ENCODE measurements at regions not wholly inside any gene's neighbourhood (a gene's known extent, or its start where the extent isn't known, plus 50 kb on each side); places are given as distances from the start of the nearest gene placed in this dataset.

DNA sequence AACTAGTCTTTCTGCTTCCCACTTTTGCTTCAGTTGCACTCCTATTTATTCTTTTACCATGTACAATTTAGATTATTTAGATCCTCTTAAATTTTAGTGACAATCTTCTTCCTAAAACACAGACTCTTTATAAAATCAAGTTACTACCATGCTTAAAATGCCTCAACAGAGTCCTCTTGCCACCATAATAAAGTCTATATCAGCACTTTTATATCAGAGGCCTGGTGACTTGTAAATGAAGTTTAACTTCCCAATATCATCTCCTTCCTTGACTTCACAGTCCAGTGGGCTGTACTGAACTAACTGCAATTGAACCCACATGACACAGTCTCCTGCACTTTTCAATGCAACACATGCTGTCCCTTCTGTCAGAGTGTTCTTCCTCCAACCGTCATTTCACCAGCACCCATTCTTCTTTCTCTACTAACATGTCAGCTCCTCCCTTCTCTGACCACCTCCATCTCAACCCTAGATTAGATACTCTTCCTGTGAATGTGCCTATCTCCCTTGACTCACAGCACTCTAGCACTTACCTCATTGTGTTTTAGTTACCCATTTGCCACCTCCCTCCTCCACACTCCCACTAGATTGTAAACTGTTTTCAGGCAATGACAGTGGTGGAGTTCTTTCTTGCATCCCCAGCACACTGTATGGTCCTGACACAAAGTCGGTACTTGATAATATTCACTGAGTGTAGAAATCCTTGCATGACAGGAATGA is 414.9 kb downstream of the SATB2 start:
- TF ChIP-seq RAD21 (IDR thresholded peaks at IDR 0.05) (no peak), EGR1 (IDR thresholded peaks at IDR 0.05; ENCODE audit: low read depth in 2 of 2) (no peak), YY1 (IDR thresholded peaks at IDR 0.05) (no peak), JUND (IDR thresholded peaks at IDR 0.05) (no peak), SP1 (IDR thresholded peaks at IDR 0.05) (no peak)
- TF ChIP-seq, protein P1, sequence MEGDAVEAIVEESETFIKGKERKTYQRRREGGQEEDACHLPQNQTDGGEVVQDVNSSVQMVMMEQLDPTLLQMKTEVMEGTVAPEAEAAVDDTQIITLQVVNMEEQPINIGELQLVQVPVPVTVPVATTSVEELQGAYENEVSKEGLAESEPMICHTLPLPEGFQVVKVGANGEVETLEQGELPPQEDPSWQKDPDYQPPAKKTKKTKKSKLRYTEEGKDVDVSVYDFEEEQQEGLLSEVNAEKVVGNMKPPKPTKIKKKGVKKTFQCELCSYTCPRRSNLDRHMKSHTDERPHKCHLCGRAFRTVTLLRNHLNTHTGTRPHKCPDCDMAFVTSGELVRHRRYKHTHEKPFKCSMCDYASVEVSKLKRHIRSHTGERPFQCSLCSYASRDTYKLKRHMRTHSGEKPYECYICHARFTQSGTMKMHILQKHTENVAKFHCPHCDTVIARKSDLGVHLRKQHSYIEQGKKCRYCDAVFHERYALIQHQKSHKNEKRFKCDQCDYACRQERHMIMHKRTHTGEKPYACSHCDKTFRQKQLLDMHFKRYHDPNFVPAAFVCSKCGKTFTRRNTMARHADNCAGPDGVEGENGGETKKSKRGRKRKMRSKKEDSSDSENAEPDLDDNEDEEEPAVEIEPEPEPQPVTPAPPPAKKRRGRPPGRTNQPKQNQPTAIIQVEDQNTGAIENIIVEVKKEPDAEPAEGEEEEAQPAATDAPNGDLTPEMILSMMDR (IDR thresholded peaks at IDR 0.05; ENCODE audit: low read depth, low read length, missing input control), result no peak
- TF ChIP-seq, protein P2, sequence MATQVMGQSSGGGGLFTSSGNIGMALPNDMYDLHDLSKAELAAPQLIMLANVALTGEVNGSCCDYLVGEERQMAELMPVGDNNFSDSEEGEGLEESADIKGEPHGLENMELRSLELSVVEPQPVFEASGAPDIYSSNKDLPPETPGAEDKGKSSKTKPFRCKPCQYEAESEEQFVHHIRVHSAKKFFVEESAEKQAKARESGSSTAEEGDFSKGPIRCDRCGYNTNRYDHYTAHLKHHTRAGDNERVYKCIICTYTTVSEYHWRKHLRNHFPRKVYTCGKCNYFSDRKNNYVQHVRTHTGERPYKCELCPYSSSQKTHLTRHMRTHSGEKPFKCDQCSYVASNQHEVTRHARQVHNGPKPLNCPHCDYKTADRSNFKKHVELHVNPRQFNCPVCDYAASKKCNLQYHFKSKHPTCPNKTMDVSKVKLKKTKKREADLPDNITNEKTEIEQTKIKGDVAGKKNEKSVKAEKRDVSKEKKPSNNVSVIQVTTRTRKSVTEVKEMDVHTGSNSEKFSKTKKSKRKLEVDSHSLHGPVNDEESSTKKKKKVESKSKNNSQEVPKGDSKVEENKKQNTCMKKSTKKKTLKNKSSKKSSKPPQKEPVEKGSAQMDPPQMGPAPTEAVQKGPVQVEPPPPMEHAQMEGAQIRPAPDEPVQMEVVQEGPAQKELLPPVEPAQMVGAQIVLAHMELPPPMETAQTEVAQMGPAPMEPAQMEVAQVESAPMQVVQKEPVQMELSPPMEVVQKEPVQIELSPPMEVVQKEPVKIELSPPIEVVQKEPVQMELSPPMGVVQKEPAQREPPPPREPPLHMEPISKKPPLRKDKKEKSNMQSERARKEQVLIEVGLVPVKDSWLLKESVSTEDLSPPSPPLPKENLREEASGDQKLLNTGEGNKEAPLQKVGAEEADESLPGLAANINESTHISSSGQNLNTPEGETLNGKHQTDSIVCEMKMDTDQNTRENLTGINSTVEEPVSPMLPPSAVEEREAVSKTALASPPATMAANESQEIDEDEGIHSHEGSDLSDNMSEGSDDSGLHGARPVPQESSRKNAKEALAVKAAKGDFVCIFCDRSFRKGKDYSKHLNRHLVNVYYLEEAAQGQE (IDR thresholded peaks at IDR 0.05), result no peak
- TF ChIP-seq, protein P3, sequence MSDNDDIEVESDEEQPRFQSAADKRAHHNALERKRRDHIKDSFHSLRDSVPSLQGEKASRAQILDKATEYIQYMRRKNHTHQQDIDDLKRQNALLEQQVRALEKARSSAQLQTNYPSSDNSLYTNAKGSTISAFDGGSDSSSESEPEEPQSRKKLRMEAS (IDR thresholded peaks at IDR 0.05), result no peak

Measured in liver (tissue), 3 donors.